ENCODE measurements at regions not wholly inside any gene's neighbourhood (a gene's known extent, or its start where the extent isn't known, plus 50 kb on each side); places are given as distances from the start of the nearest gene placed in this dataset.
"Not testable (repeated sequence)": the region's sequence is repeated elsewhere in the genome, so short reads cannot be mapped to it uniquely, and the experiment has no call there.

DNA sequence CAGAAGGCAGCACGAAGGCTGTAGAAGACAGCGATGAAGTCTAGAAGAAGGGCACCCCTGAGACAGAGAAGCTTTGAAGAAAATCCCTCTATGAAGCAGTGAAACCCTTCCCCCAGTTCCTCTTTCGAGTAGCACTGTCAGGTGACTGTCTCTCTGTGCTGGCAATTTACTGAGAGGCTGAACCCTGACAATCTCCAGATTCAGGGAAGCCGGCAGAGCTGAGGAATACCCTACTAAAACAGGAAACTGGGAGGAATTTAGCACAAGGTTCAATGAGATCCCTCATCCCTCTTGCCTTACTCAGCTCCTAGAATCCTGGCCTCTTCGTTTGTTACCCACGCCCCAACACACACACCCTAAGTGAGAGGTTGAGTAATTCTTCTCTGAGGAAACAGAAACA, 239.7 kb upstream of the NOCT start:
- DNase-seq (no peak), ATAC-seq (no peak)
- no peak overlapping the region for H3K4me3 Mint-ChIP-seq
- H3K9me3 Mint-ChIP-seq (ENCODE audit: low read depth), result no peaks in the 10 kb centered on the region
- no peaks in the 10 kb centered on the region for H3K27me3 Mint-ChIP-seq
- no peaks in the 10 kb centered on the region for H3K36me3 Mint-ChIP-seq
- no peaks in the 10 kb centered on the region for H3K4me1 Mint-ChIP-seq
- CTCF ChIA-PET, result no interaction called here
- H3K27ac Mint-ChIP-seq, result no peak overlapping the region

DNA sequence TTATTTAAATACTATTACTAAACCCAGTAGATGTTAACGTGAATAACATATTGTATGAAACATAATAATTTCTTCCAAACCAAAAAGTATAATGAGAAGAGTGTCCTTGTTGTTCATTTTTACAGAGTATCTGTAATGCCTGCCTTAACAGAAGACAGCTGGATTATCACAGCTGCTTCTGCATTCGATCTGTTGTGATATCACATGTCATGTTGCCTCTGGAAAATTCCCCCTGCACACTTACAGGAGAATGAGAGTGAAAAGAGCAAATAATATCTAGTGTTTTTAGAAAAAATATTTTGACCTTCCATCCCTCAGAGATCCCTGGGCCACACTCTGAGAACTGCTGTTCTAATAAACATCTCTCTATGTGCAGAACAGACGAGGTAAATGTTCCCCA, 240.1 kb upstream of the NOCT start:
- Mint-ChIP-seq H3K4me1 (no peaks in the 10 kb centered on the region), H3K36me3 (no peaks in the 10 kb centered on the region), H3K4me3 (no peak overlapping the region), H3K27ac (no peak overlapping the region), H3K27me3 (no peaks in the 10 kb centered on the region), H3K9me3 (ENCODE audit: low read depth) (no peaks in the 10 kb centered on the region)
- CTCF ChIA-PET, result no interaction called here
- ATAC-seq, result no peak
- no peak for DNase-seq

DNA sequence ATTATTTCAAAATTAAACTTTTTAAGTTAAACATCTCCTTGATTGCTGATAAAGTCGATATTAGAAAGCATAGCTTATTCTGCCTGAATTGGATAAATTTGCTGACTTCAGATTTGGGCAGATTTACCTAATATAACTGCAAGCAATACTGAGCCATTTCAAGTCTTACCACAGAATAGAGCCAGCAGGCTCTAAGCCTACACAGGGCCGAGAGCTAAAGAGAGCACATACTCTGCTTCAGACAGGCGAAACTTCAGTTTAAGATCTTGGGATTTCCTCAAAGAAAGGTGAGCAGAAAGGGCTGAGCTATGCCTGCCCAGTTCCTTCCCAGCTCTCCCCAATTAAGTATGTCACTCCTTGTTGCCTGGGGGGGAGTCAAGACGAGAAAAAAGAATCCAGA, 240.6 kb upstream of the NOCT start:
- DNase-seq, result no peak
- no peaks in the 10 kb centered on the region for H3K4me1 Mint-ChIP-seq
- no peak overlapping the region for H3K4me3 Mint-ChIP-seq
- CTCF ChIA-PET, result no interaction called here
- ATAC-seq, result no peak
- H3K36me3 Mint-ChIP-seq, result no peaks in the 10 kb centered on the region
- H3K27ac Mint-ChIP-seq, result no peak overlapping the region
- no peaks in the 10 kb centered on the region for H3K9me3 Mint-ChIP-seq (ENCODE audit: low read depth)
- H3K27me3 Mint-ChIP-seq, result no peaks in the 10 kb centered on the region

DNA sequence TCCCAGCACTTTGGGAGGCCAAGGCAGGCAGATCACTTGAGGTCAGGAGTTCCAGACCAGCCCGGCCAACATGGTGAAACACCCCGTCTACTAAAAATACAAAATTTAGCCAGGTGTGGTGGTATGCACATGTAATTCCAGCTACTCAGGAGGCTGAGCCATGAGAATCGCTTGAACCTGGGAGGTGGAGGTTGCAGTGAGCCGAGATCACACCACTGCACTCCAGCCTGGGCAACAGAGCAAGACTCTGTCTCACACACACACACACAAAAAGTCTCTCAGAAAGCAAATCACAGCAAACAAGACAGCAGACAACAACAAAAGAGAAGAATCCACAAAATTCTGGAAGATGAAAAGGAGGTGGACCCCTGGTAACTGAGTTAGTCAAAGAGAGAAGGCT, 241.5 kb upstream of the NOCT start:
- H3K36me3 Mint-ChIP-seq, DNase-seq: not testable (repeated sequence)

DNA sequence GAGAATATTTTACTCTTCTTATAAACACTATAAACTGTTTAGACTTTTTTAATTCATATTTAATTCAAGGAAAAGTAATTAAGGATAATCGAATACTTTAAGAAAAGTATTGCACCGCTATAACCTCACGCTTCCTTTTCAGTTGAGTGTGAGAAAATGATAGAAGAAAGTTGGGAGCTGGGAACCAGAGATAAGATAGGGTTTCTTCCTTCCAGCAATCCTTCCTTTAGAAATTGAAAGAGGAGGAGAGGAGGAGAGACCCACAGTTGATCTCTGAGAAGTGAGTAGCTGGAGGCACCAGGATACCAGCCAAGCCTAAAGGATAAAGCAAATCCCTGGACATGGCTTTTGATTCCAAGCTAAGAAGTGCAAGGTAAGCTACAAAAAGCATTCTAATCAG, 242.3 kb upstream of the NOCT start:
- Mint-ChIP-seq H3K27ac (no peak overlapping the region), H3K4me1 (no peaks in the 10 kb centered on the region), H3K4me3 (no peak overlapping the region), H3K9me3 (ENCODE audit: low read depth) (no peaks in the 10 kb centered on the region), H3K36me3 (no peaks in the 10 kb centered on the region), H3K27me3 (no peaks in the 10 kb centered on the region)
- DNase-seq (no peak), ATAC-seq (no peak)
- CTCF ChIA-PET, result no interaction called here

More for the DNA sequence above, 241.5 kb upstream of the NOCT start:
- H3K4me3 Mint-ChIP-seq; H3K4me1 Mint-ChIP-seq; H3K27ac Mint-ChIP-seq; H3K9me3 Mint-ChIP-seq (ENCODE audit: low read depth); H3K27me3 Mint-ChIP-seq; CTCF ChIA-PET; ATAC-seq: not testable (repeated sequence)

DNA sequence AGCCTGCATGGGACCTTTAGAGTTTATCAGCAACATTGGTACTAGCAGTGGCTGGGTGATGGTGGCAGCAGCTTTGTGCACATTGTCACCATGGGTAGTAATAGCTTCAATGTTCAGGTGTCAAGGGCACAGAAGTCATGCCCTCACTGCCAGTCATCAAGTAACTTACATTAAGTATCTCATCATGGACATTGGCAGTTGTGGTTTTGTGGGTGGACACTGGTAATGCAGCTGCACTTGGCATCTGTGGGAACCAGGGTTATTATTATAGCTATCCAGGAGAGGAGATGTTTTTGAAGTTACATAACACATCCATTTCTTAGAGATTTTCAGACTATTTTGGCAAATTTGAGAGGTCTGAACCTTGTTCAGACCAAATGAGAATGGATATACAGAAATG, 243.2 kb upstream of the NOCT start:
- no peaks in the 10 kb centered on the region for H3K9me3 Mint-ChIP-seq (ENCODE audit: low read depth)
- H3K27ac Mint-ChIP-seq, result no peak overlapping the region
- H3K4me3 Mint-ChIP-seq, result no peak overlapping the region
- no peaks in the 10 kb centered on the region for H3K36me3 Mint-ChIP-seq
- DNase-seq (no peak), ATAC-seq (no peak)
- CTCF ChIA-PET, result no interaction called here
- H3K27me3 Mint-ChIP-seq, result no peaks in the 10 kb centered on the region
- no peaks in the 10 kb centered on the region for H3K4me1 Mint-ChIP-seq

DNA sequence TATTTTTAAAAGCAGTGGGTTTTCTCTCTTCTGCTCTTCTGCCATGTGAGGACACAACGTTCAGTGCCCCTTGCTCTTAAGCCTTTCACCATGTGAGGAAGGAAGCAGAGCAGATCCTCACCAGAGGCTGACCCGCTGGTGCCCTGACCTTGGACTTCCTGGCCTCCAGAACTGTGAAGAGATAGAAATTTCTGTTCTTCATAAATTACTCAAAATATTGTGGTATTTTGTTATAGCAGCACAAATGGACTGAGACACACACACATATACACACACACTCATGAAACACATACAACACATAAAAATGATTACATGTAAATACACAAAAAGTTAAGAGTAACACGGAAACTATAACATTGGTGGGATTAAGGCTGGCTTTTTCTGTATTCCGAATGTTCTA, 244.8 kb upstream of the NOCT start:
- Mint-ChIP-seq H3K4me1 (no peaks in the 10 kb centered on the region), H3K4me3 (no peak overlapping the region), H3K36me3 (no peaks in the 10 kb centered on the region), H3K9me3 (ENCODE audit: low read depth) (no peaks in the 10 kb centered on the region), H3K27ac (no peak overlapping the region), H3K27me3 (no peaks in the 10 kb centered on the region)
- no peak for DNase-seq
- no peak for ATAC-seq
- CTCF ChIA-PET, result no interaction called here

DNA sequence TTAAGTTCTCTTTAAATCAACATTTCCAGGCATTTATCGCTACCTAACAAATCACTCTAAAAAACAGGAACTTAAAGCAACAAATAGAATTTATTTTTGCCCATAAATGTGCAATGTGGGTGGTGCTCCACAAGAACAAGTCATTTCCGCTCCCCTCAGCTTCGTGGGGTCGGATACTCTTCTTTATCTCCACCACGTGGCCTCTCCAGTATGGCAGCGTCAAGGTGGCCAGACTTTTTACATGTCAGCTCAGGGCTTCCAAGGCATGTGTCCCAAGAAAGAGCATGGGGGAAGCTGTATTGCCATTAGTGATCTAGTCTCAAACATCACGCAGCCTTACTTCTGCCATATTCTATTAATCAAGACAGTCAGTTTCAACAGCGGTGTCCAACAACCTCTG, 249.2 kb upstream of the NOCT start:
- Mint-ChIP-seq H3K27me3 (no peaks in the 10 kb centered on the region), H3K4me3 (no peak overlapping the region), H3K36me3 (no peaks in the 10 kb centered on the region), H3K9me3 (ENCODE audit: low read depth) (no peaks in the 10 kb centered on the region), H3K4me1 (no peaks in the 10 kb centered on the region), H3K27ac (no peak overlapping the region)
- ATAC-seq (no peak), DNase-seq (no peak)
- CTCF ChIA-PET, result no interaction called here

DNA sequence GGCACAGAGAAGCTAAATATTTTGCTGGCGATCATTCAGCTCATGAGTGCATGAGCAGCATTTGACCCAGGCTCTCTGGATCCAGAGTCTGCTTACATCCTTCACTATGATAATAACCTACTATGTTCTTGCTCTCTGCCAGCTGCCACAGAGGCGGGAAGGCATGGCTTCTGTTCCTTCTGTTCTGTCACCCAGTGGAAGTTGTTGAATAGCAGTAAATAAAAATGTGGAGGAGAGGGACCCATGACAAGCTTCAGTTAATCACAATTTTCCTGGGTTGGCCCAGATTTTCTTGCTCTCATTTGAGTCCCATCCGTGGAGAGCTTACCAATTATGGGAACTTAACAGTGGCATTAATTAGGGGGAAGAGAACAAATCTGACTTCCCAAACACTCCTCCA, 250.1 kb upstream of the NOCT start:
- CTCF ChIA-PET, result no interaction called here
- no peak for DNase-seq
- Mint-ChIP-seq H3K36me3 (no peaks in the 10 kb centered on the region), H3K27me3 (no peaks in the 10 kb centered on the region), H3K27ac (no peak overlapping the region), H3K4me1 (no peaks in the 10 kb centered on the region), H3K9me3 (ENCODE audit: low read depth) (no peaks in the 10 kb centered on the region), H3K4me3 (no peak overlapping the region)
- ATAC-seq, result no peak

DNA sequence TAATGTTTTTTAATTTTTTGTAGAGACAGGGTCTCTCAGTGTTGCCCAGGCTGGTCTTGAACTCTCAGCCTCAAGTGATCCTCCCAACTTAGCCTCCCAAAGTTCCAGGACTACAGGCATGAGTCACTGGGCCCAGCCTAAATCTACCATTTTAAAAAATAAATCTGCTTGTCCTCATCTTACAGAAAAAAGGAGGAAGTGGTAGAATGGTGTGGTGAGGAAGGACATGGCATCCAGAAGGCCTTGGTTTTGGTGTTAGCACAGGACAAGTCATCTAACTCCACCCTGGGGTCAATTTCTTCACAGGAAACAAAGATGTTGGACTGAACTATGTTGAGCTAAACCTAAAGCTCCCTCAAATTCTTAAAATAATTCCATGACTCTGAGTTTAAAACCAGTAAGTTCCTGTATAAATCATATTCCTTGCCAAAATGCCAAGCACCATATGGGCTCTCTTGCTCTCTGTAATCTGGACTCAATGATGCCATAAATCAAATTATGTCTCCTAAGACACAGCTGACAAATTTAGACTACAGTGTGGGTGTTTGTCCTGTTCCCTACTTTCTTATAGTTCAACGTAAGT, 253.9 kb upstream of the NOCT start:
- CTCF ChIA-PET, result no interaction called here
- Mint-ChIP-seq H3K4me1 (no peaks in the 10 kb centered on the region), H3K27ac (no peak overlapping the region), H3K36me3 (no peaks in the 10 kb centered on the region), H3K4me3 (no peak overlapping the region), H3K27me3 (no peaks in the 10 kb centered on the region), H3K9me3 (ENCODE audit: low read depth) (no peaks in the 10 kb centered on the region)
- ATAC-seq (no peak), DNase-seq (no peak)

DNA sequence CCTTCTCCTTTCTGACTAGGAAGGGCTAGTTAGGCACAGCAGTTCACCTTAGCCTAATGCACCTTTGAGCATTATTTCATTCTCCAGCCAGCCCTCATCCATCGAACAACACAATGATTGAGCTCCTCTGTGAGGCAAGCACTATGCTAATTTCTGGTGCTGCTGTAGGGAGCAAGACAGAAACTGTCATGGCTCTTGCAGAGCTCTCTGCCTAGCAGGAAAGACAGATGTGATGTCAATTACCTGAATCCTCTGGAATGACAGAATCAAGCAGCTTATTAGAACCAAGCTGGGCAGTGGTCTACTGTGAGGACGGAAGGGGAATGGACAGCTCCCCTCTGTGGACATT, 256.1 kb upstream of the NOCT start:
- CTCF ChIA-PET, result no interaction called here
- ATAC-seq, result no peak
- H3K4me3 Mint-ChIP-seq, result no peak overlapping the region
- no peaks in the 10 kb centered on the region for H3K9me3 Mint-ChIP-seq (ENCODE audit: low read depth)
- H3K27ac Mint-ChIP-seq, result no peak overlapping the region
- no peaks in the 10 kb centered on the region for H3K27me3 Mint-ChIP-seq
- H3K36me3 Mint-ChIP-seq, result no peaks in the 10 kb centered on the region
- no peaks in the 10 kb centered on the region for H3K4me1 Mint-ChIP-seq
- DNase-seq, result no peak

DNA sequence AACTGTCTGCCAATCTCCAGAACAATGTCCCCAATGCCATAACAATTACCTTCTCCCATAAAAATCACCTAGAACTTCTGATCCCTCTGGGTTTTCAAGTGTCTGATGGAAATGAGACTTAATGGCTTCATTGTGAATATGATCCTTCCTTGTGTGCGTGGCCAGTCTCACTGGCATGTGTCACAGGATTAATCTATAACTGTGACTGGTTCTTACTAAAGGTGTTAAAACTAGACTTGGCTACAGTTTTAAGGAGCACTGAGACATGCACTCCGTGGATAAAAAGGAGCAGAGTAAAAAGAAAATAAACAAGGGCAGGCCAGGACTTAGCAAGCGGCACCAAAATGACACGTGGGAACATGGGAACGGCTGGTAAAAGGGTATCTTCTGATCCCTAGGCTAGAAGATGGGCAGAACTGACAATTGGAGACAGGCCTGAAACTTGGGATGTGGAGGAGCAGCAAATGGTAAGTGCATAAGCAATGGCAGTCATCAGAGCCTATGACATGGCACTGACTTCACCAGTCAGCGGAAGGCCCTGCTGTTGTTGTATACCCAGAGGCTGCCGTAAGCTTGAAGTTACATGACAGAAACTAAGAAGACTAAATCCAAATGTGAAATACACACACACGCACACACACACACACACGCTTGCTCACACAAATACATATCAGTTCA, 256.6 kb upstream of the NOCT start:
- Mint-ChIP-seq H3K4me1 (no peaks in the 10 kb centered on the region), H3K4me3 (no peak overlapping the region), H3K9me3 (ENCODE audit: low read depth) (no peaks in the 10 kb centered on the region), H3K27me3 (no peaks in the 10 kb centered on the region), H3K36me3 (no peaks in the 10 kb centered on the region), H3K27ac (no peak overlapping the region)
- no peak for DNase-seq
- ATAC-seq, result no peak
- CTCF ChIA-PET, result no interaction called here

DNA sequence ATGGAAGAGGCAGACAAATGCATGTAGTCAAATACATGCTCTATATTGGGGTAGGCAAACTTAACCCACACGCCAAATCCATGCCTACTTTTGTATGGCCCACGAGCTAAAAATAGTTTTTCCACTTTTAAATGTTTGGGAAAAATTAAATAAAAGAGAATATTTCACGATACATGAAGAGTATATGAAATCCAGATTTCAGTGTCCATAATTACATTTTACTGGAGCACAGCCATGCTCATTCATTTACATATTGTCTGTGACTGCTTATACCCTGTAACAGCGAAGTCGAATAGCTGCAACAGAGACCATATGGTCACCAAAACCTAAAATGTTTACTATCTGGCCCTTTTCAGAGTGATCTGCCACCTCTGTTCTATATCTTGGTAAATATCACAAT, 257.4 kb upstream of the NOCT start:
- Mint-ChIP-seq H3K36me3 (no peaks in the 10 kb centered on the region), H3K27ac (no peak overlapping the region), H3K4me1 (no peaks in the 10 kb centered on the region), H3K4me3 (no peak overlapping the region), H3K9me3 (ENCODE audit: low read depth) (no peaks in the 10 kb centered on the region), H3K27me3 (no peaks in the 10 kb centered on the region)
- ATAC-seq (no peak), DNase-seq (no peak)
- CTCF ChIA-PET, result no interaction called here

DNA sequence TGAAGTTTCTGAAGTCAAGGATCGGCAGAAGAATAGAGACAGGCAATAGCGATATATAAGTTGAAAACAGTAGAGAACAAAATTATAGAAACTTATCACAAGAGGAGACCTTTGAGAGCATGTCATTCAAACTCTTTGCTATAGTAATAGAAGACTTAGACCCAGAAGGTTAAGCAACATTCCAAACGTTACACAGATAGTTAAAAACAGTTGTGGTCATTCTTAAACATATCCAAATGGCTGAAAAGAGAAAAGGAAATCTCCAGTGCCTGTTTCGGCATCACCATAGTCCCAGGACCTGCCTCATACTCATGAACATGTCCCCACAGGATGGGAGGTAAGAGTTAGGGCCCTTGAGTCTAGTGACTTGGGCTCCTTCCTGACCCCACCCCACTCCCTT, 258.1 kb upstream of the NOCT start:
- Mint-ChIP-seq H3K27ac (no peak overlapping the region), H3K36me3 (no peaks in the 10 kb centered on the region), H3K4me3 (no peak overlapping the region), H3K27me3 (no peaks in the 10 kb centered on the region), H3K4me1 (no peaks in the 10 kb centered on the region), H3K9me3 (ENCODE audit: low read depth) (no peaks in the 10 kb centered on the region)
- no peak for DNase-seq
- CTCF ChIA-PET, result no interaction called here
- ATAC-seq, result no peak

DNA sequence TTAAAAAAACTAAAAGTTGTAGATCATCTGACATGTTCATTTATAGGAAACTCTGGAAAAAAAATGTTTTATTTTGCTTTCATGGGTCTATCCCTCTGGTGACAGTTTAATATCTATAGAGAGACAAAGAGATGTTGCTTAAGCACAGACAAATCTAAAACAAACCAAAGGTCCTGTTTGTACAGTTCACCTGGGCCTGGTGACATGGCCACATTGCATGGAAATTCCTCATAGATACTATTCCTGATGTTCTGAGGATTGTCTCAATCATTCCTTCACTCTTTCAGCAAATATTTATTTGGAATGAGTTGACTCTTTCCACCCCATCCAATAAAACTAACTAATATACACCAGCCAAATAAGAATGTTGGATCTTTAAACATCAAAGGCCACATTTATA, 259.1 kb upstream of the NOCT start:
- no peak for ATAC-seq
- H3K9me3 Mint-ChIP-seq (ENCODE audit: low read depth), result peaks cover 3% of the 10 kb centered on the region
- no peak overlapping the region for H3K27ac Mint-ChIP-seq
- no peak for DNase-seq
- no peaks in the 10 kb centered on the region for H3K4me1 Mint-ChIP-seq
- H3K36me3 Mint-ChIP-seq, result no peaks in the 10 kb centered on the region
- no peak overlapping the region for H3K4me3 Mint-ChIP-seq
- CTCF ChIA-PET, result no interaction called here
- no peaks in the 10 kb centered on the region for H3K27me3 Mint-ChIP-seq
